HCT116 (cell line): ENCODE measurements at regions not wholly inside any gene's neighbourhood (a gene's known extent, or its start where the extent isn't known, plus 50 kb on each side); places are given as distances from the start of the nearest gene placed in this dataset.

Source experiments
- ATAC-seq: fragments of 200-7000 bp; cut with Tn5 transposase; 2 replicates; pipeline ENCODE4 v1.9.1; 2020; ENCODE audit warnings: mild to moderate bottlenecking, moderate library complexity
- BruUV-seq: library from RNA; stranded (reverse); fragments of 400-500 nt; replicated peaks from 2 replicates; lab custom pipeline; 2021; lab: Mats Ljungman, UMichigan
- CTCF ChIA-PET: fragments of 300-600 bp; sonication (Branson Sonifier 250); formaldehyde crosslinking; loops from one replicate; lab custom pipeline; 2021; ENCODE audit warnings: antibody characterized with exemption; lab: Charles Lee
- POLR2A ChIA-PET: fragments of 300-600, 350-600 bp; sonication (Branson Sonifier 250); formaldehyde crosslinking; loops from one replicate; lab custom pipeline; 2021; ENCODE audit warnings: antibody characterized with exemption; lab: Charles Lee
- RAD21 ChIA-PET, 2 experiments: fragments of 300-600 bp; sonication (Branson Sonifier 250); formaldehyde crosslinking; loops; one replicate each; lab custom pipeline; 2023; ENCODE audit warnings: low total read pairs in 2 of 2; ENCODE audit not compliant: uncharacterized antibody in 2 of 2, unreplicated experiment in 2 of 2, low non-redundant PET in 1 of 2; lab: Charles Lee
- DNase-seq: peaks from one replicate; pipeline ENCODE4 v3.0.0-alpha.2; 2010; ENCODE audit warnings: low read depth, low spot score
- H2AFZ ChIP-seq: fragments of 200-600 bp; shearing (Covaris generic), sonication (generic); 2 replicates; pipeline ENCODE4 v1.6.1; 2017; ENCODE audit warnings: low read depth, mixed run types, mixed read lengths, antibody characterized with exemption, low read length; ENCODE audit not compliant: poor library complexity, severe bottlenecking
- H3K27ac ChIP-seq: 2 replicates; pipeline ENCODE4 v1.5.1; 2012; ENCODE audit warnings: low read depth, low read length
- H3K27me3 ChIP-seq: fragments of 200-600 bp; sonication (generic); 2 replicates; pipeline ENCODE4 v1.6.1; 2016; ENCODE audit warnings: mixed run types, low read length, mixed read lengths; ENCODE audit not compliant: insufficient read depth
- H3K36me3 ChIP-seq, 2 experiments: fragments of 200-500 bp in 1 of 2; fragments of 200-600 bp in 1 of 2; sonication (Bioruptor generic) in 1 of 2; sonication (generic) in 1 of 2; 2 replicates each; pipeline versions ENCODE4 v1.5.1 to v1.6.1; 2014 to 2016; ENCODE audit warnings: low read length in 2 of 2, inconsistent platforms in 1 of 2, mixed read lengths in 1 of 2, mixed run types in 1 of 2; ENCODE audit not compliant: insufficient read depth in 2 of 2, control insufficient read depth in 1 of 2
- H3K4me1 ChIP-seq, 2 experiments: fragments of 200-600 bp in 1 of 2; sonication (generic) in 1 of 2; 2 replicates each; pipeline versions ENCODE4 v1.5.1 to v1.6.1; 2012 to 2017; ENCODE audit warnings: low read length in 2 of 2, inconsistent platforms in 1 of 2, mild to moderate bottlenecking in 1 of 2, mixed read lengths in 1 of 2, mixed run types in 1 of 2, moderate library complexity in 1 of 2; ENCODE audit not compliant: insufficient read depth in 2 of 2, control insufficient read depth in 1 of 2
- H3K4me2 ChIP-seq: fragments of 200-600 bp; sonication (generic); 2 replicates; pipeline ENCODE4 v1.6.1; 2017; ENCODE audit warnings: mixed run types, low read length, mixed read lengths
- H3K4me3 ChIP-seq, 2 experiments: fragments of 200-600 bp in 1 of 2; sonication (generic) in 1 of 2; replicated peaks in 1 of 2; 2 replicates each; pipeline ENCODE4 v1.5.1; 2011 to 2016; ENCODE audit warnings: low read length in 2 of 2, control low read depth in 1 of 2, low read depth in 1 of 2, mild to moderate bottlenecking in 1 of 2, mixed read lengths in 1 of 2, mixed run types in 1 of 2
- H3K79me2 ChIP-seq: fragments of 200-600 bp; sonication (generic); 2 replicates; pipeline ENCODE4 v1.6.1; 2017; ENCODE audit warnings: mild to moderate bottlenecking, mixed run types, low read length, moderate library complexity, mixed read lengths; ENCODE audit not compliant: insufficient read depth
- H3K9ac ChIP-seq: fragments of 200-600 bp; sonication (generic); 2 replicates; pipeline ENCODE4 v1.6.1; 2016; ENCODE audit warnings: low read length, mixed read lengths
- H3K9me2 ChIP-seq: fragments of 200-600 bp; sonication (generic), shearing (Covaris generic); 2 replicates; pipeline ENCODE4 v1.6.1; 2017; ENCODE audit warnings: mixed run types, mild to moderate bottlenecking, moderate library complexity; ENCODE audit not compliant: insufficient read depth
- H3K9me3 ChIP-seq, 2 experiments: fragments of 200-500 bp in 1 of 2; fragments of 200-600 bp in 1 of 2; sonication (Bioruptor generic) in 1 of 2; sonication (generic) in 1 of 2; 2 replicates each; pipeline ENCODE4 v1.6.1; 2014 to 2017; ENCODE audit warnings: low read length in 2 of 2, mixed read lengths in 2 of 2, inconsistent platforms in 1 of 2, low read depth in 1 of 2, mild to moderate bottlenecking in 1 of 2, mixed run types in 1 of 2, moderate library complexity in 1 of 2; ENCODE audit not compliant: control insufficient read depth in 1 of 2, insufficient read depth in 1 of 2
- H4K20me1 ChIP-seq: fragments of 200-600 bp; sonication (generic), shearing (Covaris generic); 2 replicates; pipeline ENCODE4 v1.6.1; 2017; ENCODE audit warnings: mixed run types, mild to moderate bottlenecking, moderate library complexity; ENCODE audit not compliant: insufficient read depth
- CBX3 ChIP-seq: IDR thresholded peaks from 2 replicates; pipeline ENCODE4 v1.6.1; 2012; ENCODE audit warnings: low read depth
- CEBPB ChIP-seq: IDR thresholded peaks from 2 replicates; pipeline ENCODE4 v1.6.1; 2012; ENCODE audit warnings: low read depth
- EGR1 ChIP-seq: IDR thresholded peaks from 2 replicates; pipeline ENCODE4 v1.6.1; 2012; ENCODE audit warnings: low read depth
- ELF1 ChIP-seq: IDR thresholded peaks from 2 replicates; pipeline ENCODE4 v1.6.1; 2012; ENCODE audit warnings: low read depth, borderline replicate concordance
- EZH2 ChIP-seq: fragments of 200-600 bp; sonication (generic); IDR thresholded peaks from 2 replicates; pipeline ENCODE4 v1.6.1; 2017; ENCODE audit warnings: antibody characterized with exemption, mixed run types
- EZH2phosphoT487 ChIP-seq: fragments of 200-600 bp; IDR thresholded peaks from 2 replicates; pipeline ENCODE4 v1.6.1; 2018; ENCODE audit warnings: antibody characterized with exemption, borderline replicate concordance
- POLR2A ChIP-seq: IDR thresholded peaks from 2 replicates; pipeline ENCODE4 v1.7.0; 2011; ENCODE audit warnings: borderline replicate concordance; ENCODE audit not compliant: insufficient read depth, insufficient read length; ENCODE audit errors: extremely low read depth
- POLR2AphosphoS5 ChIP-seq: IDR thresholded peaks from 2 replicates; pipeline ENCODE4 v1.6.1; 2011; ENCODE audit warnings: mild to moderate bottlenecking, low read depth, low read length, moderate library complexity
- RAD21 ChIP-seq: IDR thresholded peaks from 2 replicates; pipeline ENCODE4 v1.6.1; 2012; ENCODE audit warnings: low read depth, mild to moderate bottlenecking
- SIN3A ChIP-seq: IDR thresholded peaks from 2 replicates; pipeline ENCODE4 v1.6.1; 2012; ENCODE audit warnings: low read depth
- SP1 ChIP-seq: IDR thresholded peaks from 2 replicates; pipeline ENCODE4 v1.6.1; 2012; ENCODE audit warnings: low read depth
- SRF ChIP-seq: IDR thresholded peaks from 2 replicates; pipeline ENCODE4 v1.6.1; 2012; ENCODE audit warnings: low read depth
- TCF7L2 ChIP-seq: IDR thresholded peaks from 2 replicates; pipeline ENCODE4 v1.7.0; 2011; ENCODE audit warnings: borderline replicate concordance, inconsistent platforms; ENCODE audit not compliant: insufficient read depth, insufficient read length; ENCODE audit errors: extremely low read depth
- YY1 ChIP-seq: IDR thresholded peaks from 2 replicates; pipeline ENCODE4 v1.6.1; 2011; ENCODE audit warnings: low read length, low read depth, moderate library complexity, mild to moderate bottlenecking; ENCODE audit not compliant: insufficient replicate concordance; ENCODE audit errors: extremely low read depth
- ZFX ChIP-seq: fragments of 450-650 bp; IDR thresholded peaks from 2 replicates; pipeline ENCODE4 v1.6.1; 2017
- intact Hi-C: fragments of 100-400 bp; cut with micrococcal nuclease; formaldehyde crosslinking; loops from 2 replicates; pipeline ENCODE4 v1.10.0; 2022
- TF ChIP-seq, protein P1 (sequence below): IDR thresholded peaks from 2 replicates; pipeline ENCODE4 v1.6.1; 2012; ENCODE audit warnings: low read depth
- TF ChIP-seq, protein P2 (sequence below): IDR thresholded peaks from 2 replicates; pipeline ENCODE4 v1.6.1; 2012
- TF ChIP-seq, protein P3 (sequence below), 3 experiments: fragments of 200-600 bp in 1 of 3; sonication (generic) in 1 of 3; IDR thresholded peaks in 2 of 3; conservative IDR thresholded peaks in 1 of 3; 2 replicates each; pipeline ENCODE4 v1.5.1; 2012 to 2017; ENCODE audit warnings: low read depth in 2 of 3, low read length in 2 of 3, antibody characterized with exemption in 1 of 3, borderline replicate concordance in 1 of 3, control low read depth in 1 of 3, mild to moderate bottlenecking in 1 of 3, mixed read lengths in 1 of 3, mixed run types in 1 of 3, moderate library complexity in 1 of 3; ENCODE audit not compliant: insufficient read depth in 1 of 3
- TF ChIP-seq, protein P4 (sequence below): IDR thresholded peaks from 2 replicates; pipeline ENCODE4 v1.6.1; 2011; ENCODE audit warnings: mild to moderate bottlenecking, low read length, moderate library complexity; ENCODE audit not compliant: insufficient replicate concordance; ENCODE audit errors: extremely low read depth

DNA sequence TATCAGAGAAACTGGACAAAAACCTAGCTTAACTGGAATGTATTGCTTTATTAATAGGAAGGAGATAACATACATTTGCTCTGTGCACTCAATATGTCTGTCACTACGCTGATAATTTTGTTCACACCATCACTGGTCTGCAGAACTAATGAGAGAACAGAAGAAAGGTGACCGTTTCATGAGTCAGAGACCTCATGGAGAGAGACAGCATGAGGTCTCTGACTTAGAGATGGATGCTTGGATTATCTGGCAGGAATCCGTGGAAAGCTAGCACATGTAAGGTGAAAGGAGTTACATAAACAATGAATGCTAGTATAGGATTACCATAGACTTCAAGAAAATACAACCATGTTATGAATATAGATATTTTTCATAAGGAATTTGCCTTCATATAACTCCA lies 947.3 kb downstream of the IPMK start:
- Histone ChIP-seq H4K20me1 (no peaks in the 10 kb centered on the region), H3K9me2 (no peaks in the 10 kb centered on the region), H3K36me3 (no peaks in the 10 kb centered on the region), H2AFZ (no peak overlapping the region), H3K4me3 (no peak overlapping the region), H3K4me2 (no peak overlapping the region), H3K79me2 (no peaks in the 10 kb centered on the region), H3K9me3 (peaks cover 2 to 3% of the 10 kb centered on the region in 2 experiments; a peak in 2 of 4 replicates), H3K27ac (no peak overlapping the region), H3K9ac (no peak overlapping the region), H3K27me3 (no peaks in the 10 kb centered on the region), H3K4me1 (no peaks in the 10 kb centered on the region)
- ChIA-PET RAD21 (no interaction called here), POLR2A (no interaction called here), CTCF (no interaction called here)
- ATAC-seq, result no peak
- TF ChIP-seq, protein P1, sequence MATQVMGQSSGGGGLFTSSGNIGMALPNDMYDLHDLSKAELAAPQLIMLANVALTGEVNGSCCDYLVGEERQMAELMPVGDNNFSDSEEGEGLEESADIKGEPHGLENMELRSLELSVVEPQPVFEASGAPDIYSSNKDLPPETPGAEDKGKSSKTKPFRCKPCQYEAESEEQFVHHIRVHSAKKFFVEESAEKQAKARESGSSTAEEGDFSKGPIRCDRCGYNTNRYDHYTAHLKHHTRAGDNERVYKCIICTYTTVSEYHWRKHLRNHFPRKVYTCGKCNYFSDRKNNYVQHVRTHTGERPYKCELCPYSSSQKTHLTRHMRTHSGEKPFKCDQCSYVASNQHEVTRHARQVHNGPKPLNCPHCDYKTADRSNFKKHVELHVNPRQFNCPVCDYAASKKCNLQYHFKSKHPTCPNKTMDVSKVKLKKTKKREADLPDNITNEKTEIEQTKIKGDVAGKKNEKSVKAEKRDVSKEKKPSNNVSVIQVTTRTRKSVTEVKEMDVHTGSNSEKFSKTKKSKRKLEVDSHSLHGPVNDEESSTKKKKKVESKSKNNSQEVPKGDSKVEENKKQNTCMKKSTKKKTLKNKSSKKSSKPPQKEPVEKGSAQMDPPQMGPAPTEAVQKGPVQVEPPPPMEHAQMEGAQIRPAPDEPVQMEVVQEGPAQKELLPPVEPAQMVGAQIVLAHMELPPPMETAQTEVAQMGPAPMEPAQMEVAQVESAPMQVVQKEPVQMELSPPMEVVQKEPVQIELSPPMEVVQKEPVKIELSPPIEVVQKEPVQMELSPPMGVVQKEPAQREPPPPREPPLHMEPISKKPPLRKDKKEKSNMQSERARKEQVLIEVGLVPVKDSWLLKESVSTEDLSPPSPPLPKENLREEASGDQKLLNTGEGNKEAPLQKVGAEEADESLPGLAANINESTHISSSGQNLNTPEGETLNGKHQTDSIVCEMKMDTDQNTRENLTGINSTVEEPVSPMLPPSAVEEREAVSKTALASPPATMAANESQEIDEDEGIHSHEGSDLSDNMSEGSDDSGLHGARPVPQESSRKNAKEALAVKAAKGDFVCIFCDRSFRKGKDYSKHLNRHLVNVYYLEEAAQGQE, result no peak
- TF ChIP-seq POLR2AphosphoS5 (no peak), SRF (no peak), EGR1 (no peak), SIN3A (no peak), TCF7L2 (no peak), RAD21 (no peak), CEBPB (no peak), EZH2phosphoT487 (no peak), POLR2A (no peak), CBX3 (no peak), YY1 (no peak), EZH2 (no peak), SP1 (no peak), ZFX (no peak), ELF1 (no peak)
- TF ChIP-seq, protein P2, sequence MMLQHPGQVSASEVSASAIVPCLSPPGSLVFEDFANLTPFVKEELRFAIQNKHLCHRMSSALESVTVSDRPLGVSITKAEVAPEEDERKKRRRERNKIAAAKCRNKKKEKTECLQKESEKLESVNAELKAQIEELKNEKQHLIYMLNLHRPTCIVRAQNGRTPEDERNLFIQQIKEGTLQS, result no peak
- TF ChIP-seq, protein P3, sequence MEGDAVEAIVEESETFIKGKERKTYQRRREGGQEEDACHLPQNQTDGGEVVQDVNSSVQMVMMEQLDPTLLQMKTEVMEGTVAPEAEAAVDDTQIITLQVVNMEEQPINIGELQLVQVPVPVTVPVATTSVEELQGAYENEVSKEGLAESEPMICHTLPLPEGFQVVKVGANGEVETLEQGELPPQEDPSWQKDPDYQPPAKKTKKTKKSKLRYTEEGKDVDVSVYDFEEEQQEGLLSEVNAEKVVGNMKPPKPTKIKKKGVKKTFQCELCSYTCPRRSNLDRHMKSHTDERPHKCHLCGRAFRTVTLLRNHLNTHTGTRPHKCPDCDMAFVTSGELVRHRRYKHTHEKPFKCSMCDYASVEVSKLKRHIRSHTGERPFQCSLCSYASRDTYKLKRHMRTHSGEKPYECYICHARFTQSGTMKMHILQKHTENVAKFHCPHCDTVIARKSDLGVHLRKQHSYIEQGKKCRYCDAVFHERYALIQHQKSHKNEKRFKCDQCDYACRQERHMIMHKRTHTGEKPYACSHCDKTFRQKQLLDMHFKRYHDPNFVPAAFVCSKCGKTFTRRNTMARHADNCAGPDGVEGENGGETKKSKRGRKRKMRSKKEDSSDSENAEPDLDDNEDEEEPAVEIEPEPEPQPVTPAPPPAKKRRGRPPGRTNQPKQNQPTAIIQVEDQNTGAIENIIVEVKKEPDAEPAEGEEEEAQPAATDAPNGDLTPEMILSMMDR (IDR thresholded peaks at IDR 0.05 in 2 of 3, conservative IDR thresholded peaks at IDR 0.05 in 1 of 3; ENCODE audit: borderline replicate concordance in 1 of 3, insufficient read depth in 1 of 3, low read depth in 2 of 3, low read length in 2 of 3), result no peak
- TF ChIP-seq, protein P4, sequence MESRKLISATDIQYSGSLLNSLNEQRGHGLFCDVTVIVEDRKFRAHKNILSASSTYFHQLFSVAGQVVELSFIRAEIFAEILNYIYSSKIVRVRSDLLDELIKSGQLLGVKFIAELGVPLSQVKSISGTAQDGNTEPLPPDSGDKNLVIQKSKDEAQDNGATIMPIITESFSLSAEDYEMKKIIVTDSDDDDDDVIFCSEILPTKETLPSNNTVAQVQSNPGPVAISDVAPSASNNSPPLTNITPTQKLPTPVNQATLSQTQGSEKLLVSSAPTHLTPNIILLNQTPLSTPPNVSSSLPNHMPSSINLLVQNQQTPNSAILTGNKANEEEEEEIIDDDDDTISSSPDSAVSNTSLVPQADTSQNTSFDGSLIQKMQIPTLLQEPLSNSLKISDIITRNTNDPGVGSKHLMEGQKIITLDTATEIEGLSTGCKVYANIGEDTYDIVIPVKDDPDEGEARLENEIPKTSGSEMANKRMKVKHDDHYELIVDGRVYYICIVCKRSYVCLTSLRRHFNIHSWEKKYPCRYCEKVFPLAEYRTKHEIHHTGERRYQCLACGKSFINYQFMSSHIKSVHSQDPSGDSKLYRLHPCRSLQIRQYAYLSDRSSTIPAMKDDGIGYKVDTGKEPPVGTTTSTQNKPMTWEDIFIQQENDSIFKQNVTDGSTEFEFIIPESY, result no peak
- BruUV-seq, result no TSS peak
- DNase-seq, result no peak
- intact Hi-C loops, result no loop called here
